MM.1S (cell line): ENCODE measurements at regions not wholly inside any gene's neighbourhood (a gene's known extent, or its start where the extent isn't known, plus 50 kb on each side); places are given as distances from the start of the nearest gene placed in this dataset.

Experiments used
- CTCF ChIP-seq: fragments of 300-600 bp; sonication (generic); IDR thresholded peaks from 2 replicates; pipeline ENCODE4 v1.5.1; 2016; ENCODE audit warnings: antibody characterized with exemption, low read length, mixed read lengths
- EZH2 ChIP-seq: fragments of 300-600 bp; sonication (generic); optimal IDR thresholded peaks from 2 replicates; pipeline ENCODE3; 2017; ENCODE audit warnings: low read depth, mild to moderate bottlenecking, antibody characterized with exemption, low read length, mixed read lengths
- EZH2phosphoT487 ChIP-seq: fragments of 300-600 bp; sonication (generic); IDR thresholded peaks from 2 replicates; pipeline ENCODE4 v1.6.1; 2018; ENCODE audit warnings: antibody characterized with exemption, low read length

- TF ChIP-seq CTCF (no peak), EZH2phosphoT487 (no peak), EZH2 (no peak)
Measured at GRCh38 chr1:221641811-221642210, 100.1 kb downstream of the DUSP10 start.
